ENCODE measurements at regions not wholly inside any gene's neighbourhood (a gene's known extent, or its start where the extent isn't known, plus 50 kb on each side); places are given as distances from the start of the nearest gene placed in this dataset.

DNA sequence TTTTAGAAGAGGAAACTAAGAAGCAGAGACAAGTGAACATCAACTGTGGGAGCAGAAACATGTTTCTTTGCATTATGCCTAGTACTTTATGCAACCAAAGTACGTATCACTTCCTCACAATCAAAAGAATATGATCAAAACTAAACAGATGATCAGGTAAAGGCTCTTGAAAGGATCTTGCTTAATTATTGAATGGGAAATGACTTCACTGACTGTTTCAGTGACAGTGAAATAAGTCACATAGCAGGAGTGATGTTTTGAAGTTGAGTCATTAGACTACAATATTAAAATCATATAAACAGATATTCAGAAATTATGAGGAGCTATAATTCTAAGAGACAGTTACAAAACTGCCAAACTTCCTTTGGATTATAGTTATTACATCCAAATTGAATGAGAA, 527.3 kb downstream of the MTRR start:
- H3K4me1 ChIP-seq (ENCODE audit: insufficient read depth, low read length) = no peaks in the 10 kb centered on the region
- H3K36me3 Mint-ChIP-seq (ENCODE audit: low read depth) = no peaks in the 10 kb centered on the region
- TF ChIP-seq, protein P1, sequence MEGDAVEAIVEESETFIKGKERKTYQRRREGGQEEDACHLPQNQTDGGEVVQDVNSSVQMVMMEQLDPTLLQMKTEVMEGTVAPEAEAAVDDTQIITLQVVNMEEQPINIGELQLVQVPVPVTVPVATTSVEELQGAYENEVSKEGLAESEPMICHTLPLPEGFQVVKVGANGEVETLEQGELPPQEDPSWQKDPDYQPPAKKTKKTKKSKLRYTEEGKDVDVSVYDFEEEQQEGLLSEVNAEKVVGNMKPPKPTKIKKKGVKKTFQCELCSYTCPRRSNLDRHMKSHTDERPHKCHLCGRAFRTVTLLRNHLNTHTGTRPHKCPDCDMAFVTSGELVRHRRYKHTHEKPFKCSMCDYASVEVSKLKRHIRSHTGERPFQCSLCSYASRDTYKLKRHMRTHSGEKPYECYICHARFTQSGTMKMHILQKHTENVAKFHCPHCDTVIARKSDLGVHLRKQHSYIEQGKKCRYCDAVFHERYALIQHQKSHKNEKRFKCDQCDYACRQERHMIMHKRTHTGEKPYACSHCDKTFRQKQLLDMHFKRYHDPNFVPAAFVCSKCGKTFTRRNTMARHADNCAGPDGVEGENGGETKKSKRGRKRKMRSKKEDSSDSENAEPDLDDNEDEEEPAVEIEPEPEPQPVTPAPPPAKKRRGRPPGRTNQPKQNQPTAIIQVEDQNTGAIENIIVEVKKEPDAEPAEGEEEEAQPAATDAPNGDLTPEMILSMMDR (IDR thresholded peaks at IDR 0.05) = no peak
- no peaks in the 10 kb centered on the region for H3K4me1 Mint-ChIP-seq (ENCODE audit: low read depth)
- intact Hi-C loops (cut with DNase I, micrococcal nuclease) = no loop called here
- no peak for ATAC-seq (ENCODE audit: poor library complexity)
- no peaks in the 10 kb centered on the region for H3K27me3 Mint-ChIP-seq
- no peak for DNase-seq
- no peaks in the 10 kb centered on the region for H3K36me3 ChIP-seq (ENCODE audit: insufficient read depth, low read length)
- no peak overlapping the region for H3K4me3 ChIP-seq (ENCODE audit: low read length)
- no peak overlapping the region for H3K27ac Mint-ChIP-seq
- ChIA-PET CTCF (no interaction called here), POLR2A (no interaction called here)
- peaks cover 0 to 3% of the 10 kb centered on the region in 2 experiments for H3K9me3 ChIP-seq (ENCODE audit: control insufficient read depth in 1 of 2, insufficient read depth in 1 of 2, low read length in 2 of 2)
- H3K27ac ChIP-seq (ENCODE audit: low read depth in 1 of 2, low read length in 2 of 2) = no peak overlapping the region
- H3K27me3 ChIP-seq (ENCODE audit: control insufficient read depth in 1 of 2, insufficient read depth in 2 of 2, low read length in 2 of 2) = no peaks in the 10 kb centered on the region
- no peaks in the 10 kb centered on the region for H3K9me3 Mint-ChIP-seq
- no peak overlapping the region for H3K4me3 Mint-ChIP-seq

DNA sequence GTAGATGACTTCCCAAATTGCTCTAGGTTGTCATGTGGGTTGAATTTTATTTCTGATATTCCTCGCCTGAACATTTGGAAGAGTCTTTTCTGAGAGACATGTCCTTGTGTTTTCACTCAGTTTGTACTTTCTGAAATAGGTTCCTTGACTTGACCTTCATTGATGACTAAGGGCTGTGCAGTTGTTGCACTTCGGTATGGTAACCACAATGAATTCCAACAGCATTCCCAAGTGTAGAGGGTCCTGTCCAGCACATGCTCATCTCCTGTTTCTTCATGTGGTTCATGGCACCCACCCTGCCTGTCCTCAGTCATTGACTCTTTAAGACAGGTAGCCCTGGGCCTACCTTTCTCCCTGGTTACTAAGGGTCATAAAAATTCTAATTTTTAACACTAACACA, 527.8 kb downstream of the MTRR start:
- no peak for ATAC-seq (ENCODE audit: poor library complexity)
- Histone ChIP-seq H3K4me1 (ENCODE audit: insufficient read depth, low read length) (no peaks in the 10 kb centered on the region), H3K27ac (ENCODE audit: low read depth in 1 of 2, low read length in 2 of 2) (no peak overlapping the region), H3K27me3 (ENCODE audit: control insufficient read depth in 1 of 2, insufficient read depth in 2 of 2, low read length in 2 of 2) (no peaks in the 10 kb centered on the region), H3K36me3 (ENCODE audit: insufficient read depth, low read length) (no peaks in the 10 kb centered on the region), H3K9me3 (ENCODE audit: control insufficient read depth in 1 of 2, insufficient read depth in 1 of 2, low read length in 2 of 2) (peaks cover 0 to 3% of the 10 kb centered on the region in 2 experiments), H3K4me3 (ENCODE audit: low read length) (no peak overlapping the region)
- DNase-seq = no peak
- POLR2A ChIA-PET = no interaction called here
- CTCF ChIA-PET = no interaction called here
- intact Hi-C loops (cut with DNase I, micrococcal nuclease) = no loop called here
- Mint-ChIP-seq H3K4me3 (no peak overlapping the region), H3K27ac (no peak overlapping the region), H3K9me3 (no peaks in the 10 kb centered on the region), H3K4me1 (ENCODE audit: low read depth) (no peaks in the 10 kb centered on the region), H3K36me3 (ENCODE audit: low read depth) (no peaks in the 10 kb centered on the region), H3K27me3 (no peaks in the 10 kb centered on the region)
- TF ChIP-seq, protein P1 (IDR thresholded peaks at IDR 0.05) = no peak

DNA sequence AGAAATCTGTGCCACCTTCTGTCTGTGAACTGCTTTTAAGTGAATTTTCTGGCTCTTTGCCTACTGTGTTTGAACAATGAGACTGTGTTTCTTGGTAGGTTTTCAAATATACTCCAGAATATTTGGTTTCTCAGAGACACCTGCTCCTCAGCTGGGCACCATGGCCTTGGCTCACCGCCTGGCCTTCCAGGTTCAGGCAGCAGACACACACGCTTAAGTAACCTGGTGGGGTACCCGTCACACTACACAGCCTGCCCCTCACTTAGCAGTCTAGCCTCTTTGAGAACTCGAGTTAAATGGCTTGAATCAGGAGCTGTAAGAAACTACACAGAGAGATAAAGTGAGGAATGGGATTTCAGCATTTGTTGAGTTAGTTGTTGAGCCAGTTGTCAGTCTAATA, 530.5 kb downstream of the MTRR start:
- Mint-ChIP-seq H3K36me3 (ENCODE audit: low read depth) (no peaks in the 10 kb centered on the region), H3K27ac (no peak overlapping the region), H3K4me1 (ENCODE audit: low read depth) (no peaks in the 10 kb centered on the region), H3K27me3 (no peaks in the 10 kb centered on the region), H3K9me3 (no peaks in the 10 kb centered on the region), H3K4me3 (no peak overlapping the region)
- Histone ChIP-seq H3K27me3 (ENCODE audit: control insufficient read depth in 1 of 2, insufficient read depth in 2 of 2, low read length in 2 of 2) (no peaks in the 10 kb centered on the region), H3K9me3 (ENCODE audit: control insufficient read depth in 1 of 2, insufficient read depth in 1 of 2, low read length in 2 of 2) (peaks cover 0 to 3% of the 10 kb centered on the region in 2 experiments), H3K4me1 (ENCODE audit: insufficient read depth, low read length) (no peaks in the 10 kb centered on the region), H3K36me3 (ENCODE audit: insufficient read depth, low read length) (no peaks in the 10 kb centered on the region), H3K4me3 (ENCODE audit: low read length) (no peak overlapping the region), H3K27ac (ENCODE audit: low read depth in 1 of 2, low read length in 2 of 2) (no peak overlapping the region)
- DNase-seq = no peak
- CTCF ChIA-PET = no interaction called here
- no peak for ATAC-seq (ENCODE audit: poor library complexity)
- intact Hi-C loops (cut with DNase I, micrococcal nuclease) = no loop called here
- POLR2A ChIA-PET = no interaction called here
- TF ChIP-seq, protein P1 (IDR thresholded peaks at IDR 0.05) = no peak
